ENCODE measurements at regions not wholly inside any gene's neighbourhood (a gene's known extent, or its start where the extent isn't known, plus 50 kb on each side); places are given as distances from the start of the nearest gene placed in this dataset.

GRCh38 chr5:125521289-125521688 is 774.9 kb upstream of the ZNF608 start:
- TF ChIP-seq, protein P1, sequence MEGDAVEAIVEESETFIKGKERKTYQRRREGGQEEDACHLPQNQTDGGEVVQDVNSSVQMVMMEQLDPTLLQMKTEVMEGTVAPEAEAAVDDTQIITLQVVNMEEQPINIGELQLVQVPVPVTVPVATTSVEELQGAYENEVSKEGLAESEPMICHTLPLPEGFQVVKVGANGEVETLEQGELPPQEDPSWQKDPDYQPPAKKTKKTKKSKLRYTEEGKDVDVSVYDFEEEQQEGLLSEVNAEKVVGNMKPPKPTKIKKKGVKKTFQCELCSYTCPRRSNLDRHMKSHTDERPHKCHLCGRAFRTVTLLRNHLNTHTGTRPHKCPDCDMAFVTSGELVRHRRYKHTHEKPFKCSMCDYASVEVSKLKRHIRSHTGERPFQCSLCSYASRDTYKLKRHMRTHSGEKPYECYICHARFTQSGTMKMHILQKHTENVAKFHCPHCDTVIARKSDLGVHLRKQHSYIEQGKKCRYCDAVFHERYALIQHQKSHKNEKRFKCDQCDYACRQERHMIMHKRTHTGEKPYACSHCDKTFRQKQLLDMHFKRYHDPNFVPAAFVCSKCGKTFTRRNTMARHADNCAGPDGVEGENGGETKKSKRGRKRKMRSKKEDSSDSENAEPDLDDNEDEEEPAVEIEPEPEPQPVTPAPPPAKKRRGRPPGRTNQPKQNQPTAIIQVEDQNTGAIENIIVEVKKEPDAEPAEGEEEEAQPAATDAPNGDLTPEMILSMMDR (IDR thresholded peaks at IDR 0.05; ENCODE audit: insufficient read depth, low read length, missing control alignments), result no peak
- ChIA-PET POLR2A (no interaction called here), CTCF (no interaction called here)
- H3K4me3 ChIP-seq (ENCODE audit: low read depth, low read length), result no peak overlapping the region
- DNase-seq (ENCODE audit: low read depth, low spot score), result no peak

GRCh38 chr5:125525356-125525755 is 778.9 kb upstream of the ZNF608 start:
- DNase-seq (ENCODE audit: low read depth, low spot score), result no peak
- ChIA-PET CTCF (no interaction called here), POLR2A (no interaction called here)
- TF ChIP-seq, protein P1 (IDR thresholded peaks at IDR 0.05; ENCODE audit: insufficient read depth, low read length, missing control alignments), result no peak
- H3K4me3 ChIP-seq (ENCODE audit: low read depth, low read length), result no peak overlapping the region

GRCh38 chr5:125526966-125527365 is 780.5 kb upstream of the ZNF608 start:
- ChIA-PET CTCF (no interaction called here), POLR2A (no interaction called here)
- no peak overlapping the region for H3K4me3 ChIP-seq (ENCODE audit: low read depth, low read length)
- DNase-seq (ENCODE audit: low read depth, low spot score), result no peak
- TF ChIP-seq, protein P1 (IDR thresholded peaks at IDR 0.05; ENCODE audit: insufficient read depth, low read length, missing control alignments), result no peak

- ChIA-PET POLR2A (no interaction called here), CTCF (no interaction called here)
- DNase-seq (ENCODE audit: low read depth, low spot score), result no peak
- TF ChIP-seq, protein P1 (IDR thresholded peaks at IDR 0.05; ENCODE audit: insufficient read depth, low read length, missing control alignments), result no peak
- H3K4me3 ChIP-seq (ENCODE audit: low read depth, low read length), result no peak overlapping the region
Observed at GRCh38 chr5:125528881-125529280, 782.4 kb upstream of the ZNF608 start.

DNA sequence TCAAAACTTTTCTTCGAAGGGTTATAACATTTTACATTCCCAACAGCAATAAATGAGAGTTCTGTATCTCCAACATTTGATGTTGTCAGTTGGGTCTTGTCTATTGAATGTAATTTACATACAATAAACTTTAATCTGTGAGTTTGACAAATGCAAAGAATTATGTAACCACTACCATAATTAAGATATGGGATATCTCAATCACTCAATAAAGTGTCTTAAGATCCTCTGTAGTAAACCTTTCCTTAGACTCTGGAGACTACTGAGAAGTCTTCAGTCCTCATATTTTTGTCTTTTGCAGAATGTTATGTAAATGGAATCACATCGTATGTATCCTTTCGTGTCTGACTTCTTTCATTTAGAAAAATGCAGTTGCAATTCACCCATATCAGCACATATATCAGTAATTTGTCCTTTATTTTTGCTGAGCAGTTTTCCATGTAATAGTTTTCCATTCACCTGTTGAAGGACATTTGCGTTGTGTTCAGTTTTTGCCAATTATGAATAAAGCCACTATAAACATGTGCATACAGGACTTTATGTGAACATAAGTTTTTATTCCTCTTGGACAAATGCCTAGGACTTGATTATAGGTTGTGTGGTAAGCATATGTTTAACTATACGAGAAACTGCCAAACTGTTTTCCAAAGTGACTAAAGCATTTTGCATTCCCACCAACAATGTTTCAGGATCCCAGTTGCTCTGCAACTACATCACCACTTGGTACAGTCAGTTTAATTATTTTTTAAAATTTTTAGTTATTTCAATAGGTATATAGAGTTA is 784.6 kb upstream of the ZNF608 start:
- no peak overlapping the region for H3K4me3 ChIP-seq (ENCODE audit: low read depth, low read length)
- CTCF ChIA-PET, result no interaction called here
- TF ChIP-seq, protein P1 (IDR thresholded peaks at IDR 0.05; ENCODE audit: insufficient read depth, low read length, missing control alignments), result no peak
- DNase-seq (ENCODE audit: low read depth, low spot score), result no peak
- POLR2A ChIA-PET, result no interaction called here

DNA sequence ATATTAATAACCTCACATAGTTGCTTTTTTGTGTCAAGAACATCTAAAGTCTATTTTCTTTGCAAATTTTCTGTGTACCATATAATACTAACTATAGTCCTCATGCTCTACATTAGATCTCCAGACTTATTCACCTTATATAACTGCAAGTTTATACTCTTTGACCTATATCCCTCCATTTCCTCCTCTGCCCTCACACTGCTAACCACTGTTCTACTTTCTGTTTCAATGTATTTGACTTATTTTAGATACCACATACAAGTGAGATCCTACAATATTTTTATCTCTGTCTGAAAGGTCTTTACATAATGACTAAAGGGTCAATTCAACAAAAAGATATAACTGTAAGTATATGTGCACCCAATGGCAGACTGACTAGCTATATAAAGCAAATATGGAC is 789.7 kb upstream of the ZNF608 start:
- no peak overlapping the region for H3K4me3 ChIP-seq (ENCODE audit: low read depth, low read length)
- no peak for DNase-seq (ENCODE audit: low read depth, low spot score)
- ChIA-PET POLR2A (no interaction called here), CTCF (no interaction called here)
- TF ChIP-seq, protein P1 (IDR thresholded peaks at IDR 0.05; ENCODE audit: insufficient read depth, low read length, missing control alignments), result no peak
